ENCODE measurements at regions not wholly inside any gene's neighbourhood (a gene's known extent, or its start where the extent isn't known, plus 50 kb on each side); places are given as distances from the start of the nearest gene placed in this dataset.

DNA sequence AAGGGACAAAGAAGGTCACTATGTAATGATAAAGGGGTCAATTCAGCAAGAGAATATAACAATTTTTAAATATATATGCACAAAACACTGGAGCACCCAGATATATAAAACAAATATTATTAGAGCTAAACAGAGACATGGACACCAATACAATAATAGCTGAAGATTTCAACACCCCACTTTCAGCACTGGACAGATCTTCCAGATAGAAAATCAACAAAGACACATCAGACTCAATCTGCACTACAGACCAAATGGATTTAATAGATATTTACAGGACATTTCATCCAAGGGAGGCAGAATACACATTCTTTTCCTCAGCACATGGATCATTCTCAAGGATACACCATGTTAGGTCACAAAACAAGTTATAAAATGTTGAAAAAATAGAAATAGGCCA, 111.4 kb downstream of the SOX3 start:
- H3K9me2 ChIP-seq, result no peaks in the 10 kb centered on the region
- H3K4me3 ChIP-seq (ENCODE audit: low read depth in 2 of 2, low read length in 1 of 2), result no peak overlapping the region
- CTCF ChIA-PET, result interaction anchor here (0.9 kb wide), 1 partner anchor 9 kb away, joined by 3 read pairs; no protein-coding TSS in a partner anchor
- no peaks in the 10 kb centered on the region for H3K36me3 ChIP-seq (replicated peaks in 1 of 2; ENCODE audit: control insufficient read depth in 1 of 2, insufficient read depth in 2 of 2, low read length in 1 of 2)
- no peak overlapping the region for H3K27ac ChIP-seq (ENCODE audit: low read depth in 2 of 2, low read length in 1 of 2)
- POLR2A ChIA-PET, result no interaction called here
- no peaks in the 10 kb centered on the region for H4K20me1 ChIP-seq (ENCODE audit: insufficient read depth)
- H3K4me1 ChIP-seq (ENCODE audit: control insufficient read depth in 1 of 2, insufficient read depth in 2 of 2, low read depth in 1 of 2, low read length in 1 of 2), result no peaks in the 10 kb centered on the region
- no peaks in the 10 kb centered on the region for H3K79me2 ChIP-seq (ENCODE audit: insufficient read depth)
- no peak overlapping the region for H3K4me2 ChIP-seq
- no peaks in the 10 kb centered on the region for H3K9me3 ChIP-seq
- no peak overlapping the region for H3K9ac ChIP-seq
- no peaks in the 10 kb centered on the region for H3F3A ChIP-seq (replicated peaks; ENCODE audit: insufficient read depth)
- DNase-seq, result no peak
- TF ChIP-seq, protein P1, sequence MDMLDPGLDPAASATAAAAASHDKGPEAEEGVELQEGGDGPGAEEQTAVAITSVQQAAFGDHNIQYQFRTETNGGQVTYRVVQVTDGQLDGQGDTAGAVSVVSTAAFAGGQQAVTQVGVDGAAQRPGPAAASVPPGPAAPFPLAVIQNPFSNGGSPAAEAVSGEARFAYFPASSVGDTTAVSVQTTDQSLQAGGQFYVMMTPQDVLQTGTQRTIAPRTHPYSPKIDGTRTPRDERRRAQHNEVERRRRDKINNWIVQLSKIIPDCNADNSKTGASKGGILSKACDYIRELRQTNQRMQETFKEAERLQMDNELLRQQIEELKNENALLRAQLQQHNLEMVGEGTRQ (IDR thresholded peaks at IDR 0.05; ENCODE audit: borderline replicate concordance, low read depth, low read length), result no peak
- TF ChIP-seq SIN3A (IDR thresholded peaks at IDR 0.05; ENCODE audit: borderline replicate concordance, low read depth, low read length) (no peak), YY1 (IDR thresholded peaks at IDR 0.05; ENCODE audit: low read depth) (no peak), RXRA (IDR thresholded peaks at IDR 0.05; ENCODE audit: borderline replicate concordance, low read depth) (no peak), GATA2 (CRISPR knock-in tag; IDR thresholded peaks at IDR 0.05) (no peak), JUND (IDR thresholded peaks at IDR 0.05) (no peak), EP300 (IDR thresholded peaks at IDR 0.05; ENCODE audit: borderline replicate concordance in 1 of 2, low read depth in 1 of 2, low read length in 1 of 2) (no peak), FOSL2 (IDR thresholded peaks at IDR 0.05; ENCODE audit: borderline replicate concordance, low read depth) (no peak)
- no peak overlapping the region for H2AFZ ChIP-seq (ENCODE audit: low read depth)
- H3K27me3 ChIP-seq (ENCODE audit: insufficient read depth), result no peaks in the 10 kb centered on the region

DNA sequence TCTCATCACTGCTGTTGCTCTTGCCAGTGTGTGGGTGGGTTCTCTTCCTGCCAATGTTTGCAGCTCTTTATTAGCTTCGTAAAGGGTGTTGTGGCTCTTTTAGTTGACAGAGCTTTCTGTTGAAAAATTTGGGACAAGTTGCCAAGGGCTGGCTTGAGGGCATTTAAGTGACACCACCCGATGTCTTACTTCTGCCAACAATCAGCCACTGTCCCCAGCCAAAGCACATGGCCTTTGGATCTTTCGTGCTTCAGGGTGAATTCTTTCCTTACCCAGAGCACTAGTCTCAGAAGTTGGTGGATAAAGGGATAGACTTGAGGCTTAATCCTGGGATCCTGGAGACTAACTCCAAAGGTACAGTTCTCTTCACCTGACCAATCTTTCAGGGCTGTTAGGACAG, 113.6 kb downstream of the SOX3 start:
- DNase-seq, result no peak
- no peaks in the 10 kb centered on the region for H3F3A ChIP-seq (replicated peaks; ENCODE audit: insufficient read depth)
- no peaks in the 10 kb centered on the region for H3K79me2 ChIP-seq (ENCODE audit: insufficient read depth)
- no peaks in the 10 kb centered on the region for H3K4me1 ChIP-seq (ENCODE audit: control insufficient read depth in 1 of 2, insufficient read depth in 2 of 2, low read depth in 1 of 2, low read length in 1 of 2)
- H3K27ac ChIP-seq (ENCODE audit: low read depth in 2 of 2, low read length in 1 of 2), result no peak overlapping the region
- 0% methylated on average over 3 of the region's 3 CpGs for WGBS (ENCODE audit: low lambda C conversion rate)
- ChIA-PET CTCF (no interaction called here), POLR2A (no interaction called here)
- no peak overlapping the region for H2AFZ ChIP-seq (ENCODE audit: low read depth)
- no peak overlapping the region for H3K9ac ChIP-seq
- H3K36me3 ChIP-seq (replicated peaks in 1 of 2; ENCODE audit: control insufficient read depth in 1 of 2, insufficient read depth in 2 of 2, low read length in 1 of 2), result no peaks in the 10 kb centered on the region
- no peak overlapping the region for H3K4me2 ChIP-seq
- no peaks in the 10 kb centered on the region for H4K20me1 ChIP-seq (ENCODE audit: insufficient read depth)
- no peak overlapping the region for H3K4me3 ChIP-seq (ENCODE audit: low read depth in 2 of 2, low read length in 1 of 2)
- no peaks in the 10 kb centered on the region for H3K9me2 ChIP-seq
- H3K27me3 ChIP-seq (ENCODE audit: insufficient read depth), result no peaks in the 10 kb centered on the region
- H3K9me3 ChIP-seq, result no peaks in the 10 kb centered on the region
- TF ChIP-seq, protein P2, sequence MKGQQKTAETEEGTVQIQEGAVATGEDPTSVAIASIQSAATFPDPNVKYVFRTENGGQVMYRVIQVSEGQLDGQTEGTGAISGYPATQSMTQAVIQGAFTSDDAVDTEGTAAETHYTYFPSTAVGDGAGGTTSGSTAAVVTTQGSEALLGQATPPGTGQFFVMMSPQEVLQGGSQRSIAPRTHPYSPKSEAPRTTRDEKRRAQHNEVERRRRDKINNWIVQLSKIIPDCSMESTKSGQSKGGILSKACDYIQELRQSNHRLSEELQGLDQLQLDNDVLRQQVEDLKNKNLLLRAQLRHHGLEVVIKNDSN (IDR thresholded peaks at IDR 0.05; ENCODE audit: borderline replicate concordance, low read depth), result no peak

DNA sequence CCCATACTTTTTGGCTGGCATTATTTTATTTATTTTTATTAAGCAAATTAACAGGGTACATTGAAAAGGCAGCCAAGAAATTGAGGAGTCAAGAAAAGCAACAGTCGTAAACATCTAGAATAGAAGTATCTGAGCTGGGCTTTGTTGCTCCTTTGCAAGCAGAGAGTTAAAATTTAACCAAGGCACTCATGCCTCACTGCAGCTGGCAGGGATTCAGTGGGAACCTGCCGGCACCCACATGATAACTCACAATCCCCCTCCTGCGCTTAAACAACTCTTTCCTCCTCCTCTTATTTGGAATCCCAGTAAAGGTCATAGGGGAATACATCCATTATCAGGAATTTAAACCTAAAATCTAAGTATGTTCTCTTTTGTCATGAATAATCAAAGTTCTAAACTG, 115.5 kb downstream of the SOX3 start:
- Histone ChIP-seq H3K79me2 (ENCODE audit: insufficient read depth) (no peaks in the 10 kb centered on the region), H3F3A (replicated peaks; ENCODE audit: insufficient read depth) (no peaks in the 10 kb centered on the region), H3K9me3 (no peaks in the 10 kb centered on the region), H3K4me1 (ENCODE audit: control insufficient read depth in 1 of 2, insufficient read depth in 2 of 2, low read depth in 1 of 2, low read length in 1 of 2) (no peaks in the 10 kb centered on the region), H3K36me3 (replicated peaks in 1 of 2; ENCODE audit: control insufficient read depth in 1 of 2, insufficient read depth in 2 of 2, low read length in 1 of 2) (no peaks in the 10 kb centered on the region), H3K4me2 (no peak overlapping the region), H2AFZ (ENCODE audit: low read depth) (no peak overlapping the region), H3K4me3 (ENCODE audit: low read depth in 2 of 2, low read length in 1 of 2) (no peak overlapping the region), H3K9ac (no peak overlapping the region), H4K20me1 (ENCODE audit: insufficient read depth) (no peaks in the 10 kb centered on the region), H3K27ac (ENCODE audit: low read depth in 2 of 2, low read length in 1 of 2) (no peak overlapping the region), H3K27me3 (ENCODE audit: insufficient read depth) (no peaks in the 10 kb centered on the region), H3K9me2 (no peaks in the 10 kb centered on the region)
- ChIA-PET POLR2A (no interaction called here), CTCF (no interaction called here)
- TF ChIP-seq, protein P2 (IDR thresholded peaks at IDR 0.05; ENCODE audit: borderline replicate concordance, low read depth), result no peak
- TF ChIP-seq FOSL2 (IDR thresholded peaks at IDR 0.05; ENCODE audit: borderline replicate concordance, low read depth) (no peak), YY1 (IDR thresholded peaks at IDR 0.05; ENCODE audit: low read depth) (no peak)
- WGBS (ENCODE audit: low lambda C conversion rate), result 4% methylated on average over 3 of the region's 3 CpGs
- no peak for DNase-seq

Data from SK-N-SH (cell line).